ENCODE measurements at regions not wholly inside any gene's neighbourhood (a gene's known extent, or its start where the extent isn't known, plus 50 kb on each side); places are given as distances from the start of the nearest gene placed in this dataset.

DNA sequence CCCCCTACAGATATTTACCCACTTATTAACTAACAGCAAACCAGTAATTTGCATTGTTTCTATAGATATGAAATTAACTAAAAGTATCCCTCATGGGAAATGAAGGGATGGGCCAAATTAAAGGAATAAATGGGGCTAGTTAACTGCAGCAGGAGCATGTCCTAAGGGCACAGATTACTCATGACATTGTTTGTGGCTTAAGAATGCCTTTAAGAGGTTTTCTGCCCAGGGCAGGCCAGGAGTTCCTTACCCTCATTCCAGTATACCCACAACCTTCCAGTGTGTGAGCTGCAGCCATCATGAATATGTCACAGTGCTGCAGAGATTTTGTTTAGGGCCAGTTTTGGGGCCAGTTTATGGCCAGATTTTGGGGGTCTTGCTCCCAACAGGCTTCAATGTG, 1101.9 kb downstream of the PRIM2 start:
- no peak for TF ChIP-seq CTCF (IDR thresholded peaks at IDR 0.05 in 2 of 3, conservative IDR thresholded peaks at IDR 0.05 in 1 of 3; ENCODE audit: control insufficient read depth in 2 of 3, extremely low read depth in 1 of 3, insufficient read depth in 1 of 3, low read depth in 3 of 3, low read length in 3 of 3)
- TF ChIP-seq MYC (IDR thresholded peaks at IDR 0.05; ENCODE audit: insufficient read depth, insufficient read length, insufficient replicate concordance, low read length, severe bottlenecking): no peak
- TF ChIP-seq SREBF2 (IDR thresholded peaks at IDR 0.05; ENCODE audit: low read length): no peak
- no peak for TF ChIP-seq POLR2AphosphoS5 (IDR thresholded peaks at IDR 0.05; ENCODE audit: low read length)
- TF ChIP-seq GABPA (IDR thresholded peaks at IDR 0.05; ENCODE audit: low read depth): no peak
